ENCODE measurements at regions not wholly inside any gene's neighbourhood (a gene's known extent, or its start where the extent isn't known, plus 50 kb on each side); places are given as distances from the start of the nearest gene placed in this dataset.
"Not testable (repeated sequence)": the region's sequence is repeated elsewhere in the genome, so short reads cannot be mapped to it uniquely, and the experiment has no call there.

GRCh38 chr20:33908336-33908735 lies 85.4 kb upstream of the RALY start:
- no peak for DNase-seq

- no peak for DNase-seq
Observed at GRCh38 chr20:33908868-33909267, 84.8 kb upstream of the RALY start.

- no peak for DNase-seq
Observed at GRCh38 chr20:33909331-33909921, 84.3 kb upstream of the RALY start.

- no peak for DNase-seq
Observed at GRCh38 chr20:33910056-33910455, 83.7 kb upstream of the RALY start.

- DNase-seq = no peak
Observed at GRCh38 chr20:33910529-33911327, 83.0 kb upstream of the RALY start.

GRCh38 chr20:33914919-33915318 lies 78.8 kb upstream of the RALY start:
- DNase-seq = peak; percentile 45

- DNase-seq = no peak
Observed at GRCh38 chr20:33915726-33916331, 77.9 kb upstream of the RALY start.

- DNase-seq = no peak
Observed at GRCh38 chr20:33916768-33917167, 76.9 kb upstream of the RALY start.

- DNase-seq = no peak
Observed at GRCh38 chr20:33917831-33918525, 75.7 kb upstream of the RALY start.

- DNase-seq = no peak
Observed at GRCh38 chr20:33918662-33919061, 75.0 kb upstream of the RALY start.

GRCh38 chr20:33919653-33920052 lies 74.1 kb upstream of the RALY start:
- DNase-seq = no peak

GRCh38 chr20:33922224-33922623 lies 71.5 kb upstream of the RALY start:
- DNase-seq = no peak

- no peak for DNase-seq
Observed at GRCh38 chr20:33923740-33924139, 70.0 kb upstream of the RALY start.

GRCh38 chr20:33925867-33926266 lies 67.8 kb upstream of the RALY start:
- DNase-seq = no peak

- DNase-seq = no peak
Observed at GRCh38 chr20:33926425-33926824, 67.3 kb upstream of the RALY start.

GRCh38 chr20:33927724-33928123 lies 66.0 kb upstream of the RALY start:
- no peak for DNase-seq

GRCh38 chr20:33929917-33930316 lies 63.8 kb upstream of the RALY start:
- DNase-seq = no peak

GRCh38 chr20:33933469-33933909 lies 60.2 kb upstream of the RALY start:
- peak; percentile 24 for DNase-seq

- DNase-seq = no peak
Observed at GRCh38 chr20:33936656-33937055, 57.1 kb upstream of the RALY start.

GRCh38 chr20:33939031-33939430 lies 54.7 kb upstream of the RALY start:
- DNase-seq = not testable (repeated sequence)

GRCh38 chr20:33940666-33941065 lies 53.0 kb upstream of the RALY start:
- peak; percentile 25 for DNase-seq

Data from NCI-H510A (cell line).